A673 (cell line): ENCODE measurements at regions not wholly inside any gene's neighbourhood (a gene's known extent, or its start where the extent isn't known, plus 50 kb on each side); places are given as distances from the start of the nearest gene placed in this dataset.

Source experiments
- BruUV-seq: library from RNA; stranded (reverse); fragments of 400-500 nt; replicated peaks from 2 replicates; lab custom pipeline; 2021; lab: Mats Ljungman, UMichigan
- CTCF ChIA-PET: fragments of 300-600 bp; sonication (Branson Sonifier 250); formaldehyde crosslinking; loops from one replicate; lab custom pipeline; 2022; ENCODE audit warnings: antibody characterized with exemption; lab: Charles Lee
- POLR2A ChIA-PET: fragments of 300-600 bp; sonication (Branson Sonifier 250); formaldehyde crosslinking; loops from one replicate; lab custom pipeline; 2022; ENCODE audit warnings: antibody characterized with exemption; ENCODE audit not compliant: low non-redundant PET; lab: Charles Lee
- DNase-seq: peaks from one replicate; pipeline ENCODE4 v3.0.0-alpha.2; 2015; ENCODE audit warnings: low spot score
- H3K27ac ChIP-seq: fragments of 200-600 bp; sonication (generic); 2 replicates; pipeline ENCODE4 v1.5.1; 2016; ENCODE audit warnings: mixed run types, low read depth, mild to moderate bottlenecking, mixed read lengths, antibody characterized with exemption, low read length; ENCODE audit not compliant: poor library complexity, severe bottlenecking
- H3K27me3 ChIP-seq: fragments of 200-600 bp; sonication (generic); replicated peaks from 2 replicates; pipeline ENCODE4 v1.6.1; 2017; ENCODE audit warnings: mixed run types, low read depth, mild to moderate bottlenecking, mixed read lengths, antibody characterized with exemption, low read length; ENCODE audit not compliant: insufficient read depth, poor library complexity
- H3K36me3 ChIP-seq: fragments of 200-600 bp; sonication (generic); 2 replicates; pipeline ENCODE4 v1.6.1; 2016; ENCODE audit warnings: mixed run types, mild to moderate bottlenecking, mixed read lengths, antibody characterized with exemption, low read length; ENCODE audit not compliant: insufficient read depth, poor library complexity, severe bottlenecking
- H3K4me1 ChIP-seq: fragments of 200-600 bp; sonication (generic); 2 replicates; pipeline ENCODE4 v1.6.1; 2017; ENCODE audit warnings: mixed run types, mild to moderate bottlenecking, mixed read lengths, antibody characterized with exemption, low read length; ENCODE audit not compliant: insufficient read depth, poor library complexity, severe bottlenecking
- H3K4me3 ChIP-seq: fragments of 200-600 bp; sonication (generic); 2 replicates; pipeline ENCODE4 v1.5.1; 2016; ENCODE audit warnings: low read depth, mixed run types, mild to moderate bottlenecking, mixed read lengths, low read length; ENCODE audit not compliant: poor library complexity, severe bottlenecking
- H3K9me3 ChIP-seq: fragments of 200-600 bp; sonication (generic); 2 replicates; pipeline ENCODE4 v1.6.1; 2016; ENCODE audit warnings: mixed run types, low read depth, mild to moderate bottlenecking, mixed read lengths, antibody characterized with exemption, low read length; ENCODE audit not compliant: poor library complexity, severe bottlenecking
- EZH2 ChIP-seq: fragments of 200-600 bp; sonication (generic); IDR thresholded peaks from 2 replicates; pipeline ENCODE4 v1.6.1; 2017; ENCODE audit warnings: borderline replicate concordance, low read depth, mild to moderate bottlenecking, mixed read lengths, antibody characterized with exemption, low read length; ENCODE audit not compliant: poor library complexity, severe bottlenecking
- intact Hi-C: fragments of 100-400 bp; cut with micrococcal nuclease; formaldehyde crosslinking; loops from one replicate; pipeline ENCODE4 v1.10.0; 2022; ENCODE audit not compliant: unreplicated experiment
- TF ChIP-seq, protein P1 (sequence below): fragments of 300-800, 200-600 bp; sonication (generic); conservative IDR thresholded peaks from 2 replicates; pipeline ENCODE4 v1.5.1; 2017; ENCODE audit warnings: low read depth, mild to moderate bottlenecking, antibody characterized with exemption, low read length, moderate library complexity, mixed read lengths

DNA sequence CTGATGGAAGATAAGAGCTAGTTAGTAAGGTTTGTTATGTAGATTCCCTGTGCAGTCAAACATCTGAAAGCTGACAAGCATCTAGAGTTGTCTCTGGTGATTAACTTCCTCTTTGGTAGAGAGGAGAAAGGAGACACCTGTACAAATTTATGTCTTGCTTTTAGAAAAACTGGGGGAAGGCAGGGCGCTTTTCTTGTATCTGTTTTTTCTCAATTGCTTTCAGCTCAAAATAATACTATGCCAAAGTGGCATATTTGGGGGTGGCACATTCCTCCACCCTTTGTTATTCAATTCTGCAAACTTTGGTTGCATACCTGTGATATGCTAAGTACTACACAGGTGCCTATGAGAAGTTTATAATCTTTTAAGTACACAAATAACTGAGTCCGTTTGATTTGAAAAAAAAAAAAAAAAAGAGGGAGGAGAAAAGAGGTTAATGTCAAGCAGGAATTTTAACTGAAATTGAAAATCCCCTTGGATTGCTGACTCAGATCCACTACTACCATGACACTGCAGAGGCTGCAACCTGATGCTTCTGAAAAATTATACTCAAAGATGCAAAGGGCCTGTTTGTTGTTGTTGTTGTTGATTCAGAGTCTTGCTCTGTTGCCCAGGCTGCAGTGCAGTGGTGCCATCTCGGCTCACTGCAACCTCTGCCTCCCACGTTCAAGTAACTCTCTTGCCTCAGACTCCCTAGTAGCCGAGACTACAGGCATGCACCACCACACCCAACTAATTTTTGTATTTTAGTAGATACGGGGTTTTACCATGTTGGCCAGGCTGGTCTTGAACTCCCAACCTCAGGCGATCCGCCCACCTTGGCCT is 164.8 kb upstream of the NBEA start:
- BruUV-seq, result no TSS peak
- POLR2A ChIA-PET, result no interaction called here
- Histone ChIP-seq H3K27ac (no peak overlapping the region), H3K4me3 (no peak overlapping the region), H3K27me3 (no peaks in the 10 kb centered on the region), H3K4me1 (no peaks in the 10 kb centered on the region), H3K9me3 (no peaks in the 10 kb centered on the region), H3K36me3 (no peaks in the 10 kb centered on the region)
- CTCF ChIA-PET, result no interaction called here
- no peak for TF ChIP-seq EZH2
- TF ChIP-seq, protein P1, sequence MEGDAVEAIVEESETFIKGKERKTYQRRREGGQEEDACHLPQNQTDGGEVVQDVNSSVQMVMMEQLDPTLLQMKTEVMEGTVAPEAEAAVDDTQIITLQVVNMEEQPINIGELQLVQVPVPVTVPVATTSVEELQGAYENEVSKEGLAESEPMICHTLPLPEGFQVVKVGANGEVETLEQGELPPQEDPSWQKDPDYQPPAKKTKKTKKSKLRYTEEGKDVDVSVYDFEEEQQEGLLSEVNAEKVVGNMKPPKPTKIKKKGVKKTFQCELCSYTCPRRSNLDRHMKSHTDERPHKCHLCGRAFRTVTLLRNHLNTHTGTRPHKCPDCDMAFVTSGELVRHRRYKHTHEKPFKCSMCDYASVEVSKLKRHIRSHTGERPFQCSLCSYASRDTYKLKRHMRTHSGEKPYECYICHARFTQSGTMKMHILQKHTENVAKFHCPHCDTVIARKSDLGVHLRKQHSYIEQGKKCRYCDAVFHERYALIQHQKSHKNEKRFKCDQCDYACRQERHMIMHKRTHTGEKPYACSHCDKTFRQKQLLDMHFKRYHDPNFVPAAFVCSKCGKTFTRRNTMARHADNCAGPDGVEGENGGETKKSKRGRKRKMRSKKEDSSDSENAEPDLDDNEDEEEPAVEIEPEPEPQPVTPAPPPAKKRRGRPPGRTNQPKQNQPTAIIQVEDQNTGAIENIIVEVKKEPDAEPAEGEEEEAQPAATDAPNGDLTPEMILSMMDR, result no peak
- DNase-seq, result no peak
- intact Hi-C loops, result no loop called here

GRCh38 chr13:34777914-34778303 is 164.2 kb upstream of the NBEA start:
- no peaks in the 10 kb centered on the region for H3K9me3 ChIP-seq
- H3K36me3 ChIP-seq, result no peaks in the 10 kb centered on the region
- ChIA-PET POLR2A (no interaction called here), CTCF (no interaction called here)
- no peaks in the 10 kb centered on the region for H3K27me3 ChIP-seq
- H3K4me1 ChIP-seq, result no peaks in the 10 kb centered on the region
- intact Hi-C loops, result no loop called here
- DNase-seq, result no peak
- H3K4me3 ChIP-seq, result no peak overlapping the region
- TF ChIP-seq EZH2, result no peak
- TF ChIP-seq, protein P1, result no peak
- BruUV-seq, result no TSS peak
- H3K27ac ChIP-seq, result no peak overlapping the region

DNA sequence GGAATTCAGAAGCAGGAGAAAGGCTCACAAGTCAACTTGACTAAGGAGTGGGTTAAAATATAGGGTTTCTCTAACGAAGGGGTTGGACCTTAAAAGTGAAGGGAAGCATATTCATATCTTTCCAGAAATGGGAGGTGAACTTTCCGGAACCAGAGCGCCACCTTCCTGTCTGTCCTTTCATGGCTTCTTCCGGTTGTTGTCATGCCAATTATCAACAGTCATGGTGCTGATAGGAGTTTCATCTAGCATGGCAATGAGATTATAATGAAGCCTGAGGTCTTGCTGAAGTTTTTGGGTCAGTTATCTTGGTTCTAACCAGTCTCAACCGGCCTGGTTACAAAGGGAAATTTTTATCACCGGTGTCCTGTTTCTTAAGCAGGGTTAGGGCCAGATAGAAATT is 162.9 kb upstream of the NBEA start:
- peak; percentile 25 for DNase-seq
- H3K4me1 ChIP-seq, result no peaks in the 10 kb centered on the region
- H3K36me3 ChIP-seq, result no peaks in the 10 kb centered on the region
- POLR2A ChIA-PET, result no interaction called here
- no peak overlapping the region for H3K4me3 ChIP-seq
- H3K9me3 ChIP-seq, result no peaks in the 10 kb centered on the region
- H3K27me3 ChIP-seq, result no peaks in the 10 kb centered on the region
- H3K27ac ChIP-seq, result no peak overlapping the region
- TF ChIP-seq EZH2, result no peak
- TF ChIP-seq, protein P1, result peak; percentile 38
- CTCF ChIA-PET, result no interaction called here
- BruUV-seq, result no TSS peak
- intact Hi-C loops, result no loop called here
